ENCODE measurements at regions not wholly inside any gene's neighbourhood (a gene's known extent, or its start where the extent isn't known, plus 50 kb on each side); places are given as distances from the start of the nearest gene placed in this dataset.

- no peak for DNase-seq
Measured at GRCh38 chr1:208520438-208521099, 276.4 kb upstream of the PLXNA2 start.

GRCh38 chr1:208521534-208521933 is 277.4 kb upstream of the PLXNA2 start:
- no peak for DNase-seq

- DNase-seq = no peak
Measured at GRCh38 chr1:208523007-208523406, 278.8 kb upstream of the PLXNA2 start.

GRCh38 chr1:208524376-208524775 is 280.2 kb upstream of the PLXNA2 start:
- DNase-seq = no peak

- no peak for DNase-seq
Measured at GRCh38 chr1:208524925-208525324, 280.7 kb upstream of the PLXNA2 start.

- DNase-seq = no peak
Measured at GRCh38 chr1:208525417-208525816, 281.2 kb upstream of the PLXNA2 start.

- DNase-seq = no peak
Measured at GRCh38 chr1:208526613-208527125, 282.5 kb upstream of the PLXNA2 start.

- DNase-seq = no peak
Measured at GRCh38 chr1:208527156-208527555, 283.0 kb upstream of the PLXNA2 start.

- no peak for DNase-seq
Measured at GRCh38 chr1:208528578-208529240, 284.5 kb upstream of the PLXNA2 start.

GRCh38 chr1:208531003-208531750 is 287.0 kb upstream of the PLXNA2 start:
- no peak for DNase-seq

- DNase-seq = no peak
Measured at GRCh38 chr1:208533746-208534598, 289.8 kb upstream of the PLXNA2 start.

GRCh38 chr1:208534599-208534897 is 290.4 kb upstream of the PLXNA2 start:
- no peak for DNase-seq

- DNase-seq = no peak
Measured at GRCh38 chr1:208534979-208535378, 290.8 kb upstream of the PLXNA2 start.

GRCh38 chr1:208535511-208535910 is 291.3 kb upstream of the PLXNA2 start:
- no peak for DNase-seq

- DNase-seq = no peak
Measured at GRCh38 chr1:208536212-208536611, 292.0 kb upstream of the PLXNA2 start.

- DNase-seq = no peak
Measured at GRCh38 chr1:208537198-208537597, 293.0 kb upstream of the PLXNA2 start.

- DNase-seq = no peak
Measured at GRCh38 chr1:208538078-208538477, 293.9 kb upstream of the PLXNA2 start.

GRCh38 chr1:208538587-208538986 is 294.4 kb upstream of the PLXNA2 start:
- no peak for DNase-seq

- no peak for DNase-seq
Measured at GRCh38 chr1:208540724-208541123, 296.5 kb upstream of the PLXNA2 start.

GRCh38 chr1:208541225-208541855 is 297.2 kb upstream of the PLXNA2 start:
- DNase-seq = no peak

- no peak for DNase-seq
Measured at GRCh38 chr1:208542309-208542708, 298.1 kb upstream of the PLXNA2 start.

- DNase-seq = no peak
Measured at GRCh38 chr1:208544053-208544452, 299.9 kb upstream of the PLXNA2 start.
